ENCODE measurements at regions not wholly inside any gene's neighbourhood (a gene's known extent, or its start where the extent isn't known, plus 50 kb on each side); places are given as distances from the start of the nearest gene placed in this dataset.
A peak's percentile ranks its signal among the peaks of the same experiment; 100 is the strongest.

- TF ChIP-seq EZH2phosphoT487 (IDR thresholded peaks at IDR 0.05; ENCODE audit: borderline replicate concordance) (no peak), CTCF (conservative IDR thresholded peaks at IDR 0.05; ENCODE audit: low read length) (0 out of 2 replicates have a peak, but pooled peaks have one; percentile 17)
Observed at GRCh38 chr13:99766641-99767045, 204.9 kb downstream of the ZIC5 start.

Measured in Loucy (cell line).